Cardiac septum (tissue), 1 donor: ENCODE measurements at regions not wholly inside any gene's neighbourhood (a gene's known extent, or its start where the extent isn't known, plus 50 kb on each side); places are given as distances from the start of the nearest gene placed in this dataset.

Experiments
- DNase-seq: peaks from one replicate; pipeline ENCODE4 v3.0.0-alpha.2; 2020; ENCODE audit warnings: low spot score
- intact Hi-C: fragments of 100-400 bp; cut with DNase I; formaldehyde crosslinking; loops from one replicate; pipeline ENCODE4 v1.14.0; 2022
- donor health status: DM: no; HTN: no; CAD: no.

GRCh38 chr2:123262856-123263255 is 762.2 kb upstream of the CNTNAP5 start:
- intact Hi-C loops = no loop called here
- DNase-seq = no peak

GRCh38 chr2:123283431-123283830 is 741.7 kb upstream of the CNTNAP5 start:
- DNase-seq = no peak

GRCh38 chr2:123303731-123304130 is 721.4 kb upstream of the CNTNAP5 start:
- intact Hi-C loops = no loop called here
- no peak for DNase-seq

More at GRCh38 chr2:123283431-123283830, 741.7 kb upstream of the CNTNAP5 start:
- intact Hi-C loops = no loop called here
